Right lung (tissue), 2 donors: ENCODE measurements at regions not wholly inside any gene's neighbourhood (a gene's known extent, or its start where the extent isn't known, plus 50 kb on each side); places are given as distances from the start of the nearest gene placed in this dataset.

Experiments
- DNase-seq, 2 donors: peaks; one replicate each; pipeline ENCODE4 v3.0.0-alpha.2; 2013

DNA sequence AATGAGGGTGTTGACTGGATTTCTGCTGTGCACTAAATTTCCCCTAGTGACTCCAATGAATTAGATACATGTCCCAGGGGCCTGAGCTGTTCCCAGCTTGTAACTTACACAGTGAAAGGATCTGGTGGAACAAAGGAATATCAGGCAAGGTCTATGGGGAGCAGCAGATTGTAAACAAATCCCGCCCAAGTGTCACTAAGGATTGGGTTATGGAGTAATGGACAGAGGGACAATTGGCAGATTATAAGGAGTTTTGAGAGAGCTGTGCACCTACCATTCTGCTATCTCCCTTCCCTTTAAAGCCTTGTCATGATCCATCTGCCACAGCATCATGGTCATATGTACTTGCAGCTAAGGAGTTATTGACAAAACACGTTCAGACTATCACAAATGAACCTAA, 183.0 kb downstream of the RAB11FIP2 start:
- DNase-seq: no peak

DNA sequence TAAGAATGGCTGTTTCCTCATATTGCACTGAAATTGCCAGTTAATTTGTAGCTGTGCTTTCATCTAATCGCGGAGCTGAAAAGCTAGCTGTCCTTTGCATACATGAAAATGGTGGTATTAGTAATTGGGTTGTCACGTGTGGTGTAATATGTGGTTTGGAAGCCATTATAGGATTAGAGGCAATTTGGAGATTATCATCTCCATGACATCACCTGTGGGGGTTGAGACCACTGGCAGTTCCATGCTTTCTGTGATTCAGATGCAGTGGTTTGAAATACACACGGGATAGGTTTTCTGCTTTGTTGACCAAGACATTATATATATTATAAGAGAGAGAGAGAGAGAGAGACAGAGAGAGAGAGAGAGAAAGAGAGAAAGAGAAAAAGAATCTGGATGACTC, 180.8 kb downstream of the RAB11FIP2 start:
- DNase-seq: no peak

GRCh38 chr10:117868151-117868550, 178.6 kb downstream of the RAB11FIP2 start:
- DNase-seq: no peak

DNA sequence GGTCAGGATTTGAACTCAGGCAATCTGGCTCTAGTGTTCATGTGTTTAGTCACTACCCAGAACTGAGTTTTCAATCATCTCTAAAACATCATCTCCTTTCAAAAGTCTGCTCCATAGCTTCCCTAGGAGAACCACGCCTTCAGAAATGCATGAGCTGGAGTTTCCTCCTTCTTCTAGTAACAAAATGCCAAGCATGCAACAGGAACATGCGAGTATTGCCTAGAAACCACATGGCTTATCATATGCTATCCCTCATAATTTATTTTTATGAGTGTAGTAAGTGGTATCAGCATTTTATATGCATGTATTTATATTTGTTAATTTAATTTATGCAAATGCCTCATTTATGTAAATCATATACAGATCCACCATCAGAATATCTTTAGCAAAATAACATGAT, 170.9 kb downstream of the RAB11FIP2 start:
- DNase-seq: no peak

DNA sequence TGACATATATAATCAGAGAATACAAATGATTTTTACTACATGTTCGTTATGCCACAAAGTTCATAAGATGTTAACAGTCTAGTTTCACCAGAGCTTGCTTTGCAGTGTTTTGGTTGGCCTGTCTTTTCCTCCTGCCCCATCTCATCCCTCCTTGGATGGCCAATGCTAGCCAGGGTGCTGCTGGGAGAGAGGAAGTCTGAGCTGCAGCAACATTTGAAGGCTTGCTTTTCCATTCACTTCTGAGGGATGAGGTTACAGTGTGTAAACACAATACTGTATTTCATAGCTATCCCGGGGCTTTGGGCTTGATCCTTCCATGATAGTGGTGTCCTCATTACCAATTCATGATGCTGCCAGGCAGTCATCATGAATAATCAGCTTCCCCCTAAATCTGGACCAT, 170.5 kb downstream of the RAB11FIP2 start:
- no peak for DNase-seq

DNA sequence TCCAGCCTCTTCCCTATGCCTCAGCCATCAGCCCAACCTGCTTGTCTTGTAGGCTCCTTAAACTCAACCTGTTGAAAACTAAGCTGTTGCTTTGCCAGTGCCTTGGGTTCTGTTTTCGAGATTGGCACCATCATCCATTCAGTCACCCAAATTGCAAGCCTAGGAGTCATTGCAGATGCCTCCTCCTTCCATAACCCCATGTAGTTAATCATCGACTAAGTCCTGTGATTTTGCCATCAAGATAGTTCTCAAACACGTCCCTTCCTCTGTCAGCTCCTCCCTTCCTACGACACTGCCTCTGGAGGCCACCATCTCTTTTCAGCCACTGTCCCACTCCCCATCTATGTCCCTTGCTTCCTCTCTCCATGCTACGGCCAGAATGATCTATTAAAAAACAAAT, 168.1 kb downstream of the RAB11FIP2 start:
- no peak for DNase-seq

DNA sequence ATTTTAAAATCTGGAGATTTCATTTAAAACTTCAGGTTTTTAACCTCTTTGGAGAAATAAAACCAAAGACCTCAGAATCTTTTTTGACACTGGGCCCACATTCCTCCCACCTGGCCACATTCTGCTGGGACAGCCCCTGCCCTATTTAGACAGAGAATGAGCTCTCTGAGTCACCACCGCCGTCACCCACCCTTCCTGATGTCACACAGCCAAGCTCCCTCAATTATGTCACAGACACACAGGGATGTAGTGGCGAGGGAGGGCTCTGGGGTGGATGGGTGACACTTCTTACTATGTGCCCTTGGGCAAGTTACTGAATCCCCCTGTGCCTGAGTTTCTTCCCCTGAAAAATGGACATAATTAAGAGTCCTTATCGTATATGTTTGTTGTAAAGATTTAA, 162.6 kb downstream of the RAB11FIP2 start:
- no peak for DNase-seq

DNA sequence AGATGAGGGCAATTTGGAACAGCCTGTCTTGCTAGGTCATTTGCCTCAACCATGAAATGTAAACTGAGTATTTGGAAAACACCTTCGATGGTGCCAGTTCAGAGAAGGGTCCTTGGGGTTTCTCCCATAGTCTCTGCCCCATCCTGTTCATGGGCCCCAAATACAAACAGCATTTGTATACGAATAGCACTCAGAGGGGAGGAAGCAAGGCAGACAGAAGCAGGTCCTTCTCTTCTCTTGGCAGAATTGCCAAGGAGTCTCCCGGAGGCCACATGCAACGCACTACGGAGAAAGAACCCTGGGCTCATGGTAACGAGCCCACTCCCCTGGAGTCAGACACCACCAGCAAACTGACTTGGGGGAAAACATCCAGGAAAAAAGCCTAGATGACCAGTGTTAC, 162.1 kb downstream of the RAB11FIP2 start:
- DNase-seq: no peak

DNA sequence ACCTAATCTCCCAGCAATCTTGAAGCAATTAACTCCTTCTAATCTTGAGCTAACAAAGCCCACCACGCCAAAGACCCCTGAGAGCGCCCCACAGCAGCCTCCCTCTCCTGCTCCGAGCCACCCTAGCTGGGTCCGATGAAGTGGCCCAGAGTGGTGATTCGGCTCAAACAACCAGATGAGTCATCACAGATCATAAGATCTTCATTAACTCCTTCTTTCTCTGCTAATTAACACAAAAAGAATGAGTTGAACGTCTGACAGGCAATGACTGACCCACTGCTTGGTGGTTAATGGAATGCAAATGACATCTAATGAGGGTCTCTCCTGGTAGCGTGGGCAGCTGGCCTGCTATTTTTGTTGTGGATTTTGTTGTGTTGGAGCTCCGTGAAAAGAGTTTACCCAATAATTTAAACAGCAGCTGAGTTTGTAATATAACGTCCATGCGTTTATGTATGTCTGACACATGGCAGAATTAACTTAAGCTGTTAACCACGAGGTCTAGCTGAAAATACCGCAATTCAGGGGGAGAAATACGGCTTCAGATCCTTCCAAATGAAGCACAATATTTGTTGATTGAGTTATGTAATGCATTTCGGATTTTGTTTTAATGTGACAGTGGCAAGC, 161.4 kb downstream of the RAB11FIP2 start:
- DNase-seq: no peak

DNA sequence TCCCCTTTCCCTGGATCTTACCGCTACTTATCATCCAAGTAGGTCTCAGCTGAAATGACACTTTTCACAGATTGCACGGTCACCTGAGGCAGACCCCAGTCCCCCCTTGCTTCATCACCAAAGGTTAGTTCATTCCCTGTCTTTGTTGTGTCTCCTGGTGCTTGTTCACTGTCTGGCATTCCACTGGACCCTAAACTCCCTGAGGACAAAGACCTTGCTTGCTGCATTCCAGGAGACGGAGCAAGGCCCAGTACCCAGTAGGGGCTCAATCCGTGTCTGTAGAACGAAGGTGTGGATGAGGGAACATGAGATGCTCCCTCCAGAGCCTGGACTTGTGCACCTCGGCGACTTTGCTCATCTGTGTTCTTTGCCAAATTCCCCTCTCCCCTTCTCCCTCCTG, 160.0 kb downstream of the RAB11FIP2 start:
- DNase-seq: no peak

- no peak for DNase-seq
Observed at GRCh38 chr10:117889664-117890063, 157.1 kb downstream of the RAB11FIP2 start.

GRCh38 chr10:117892681-117893220, 154.0 kb downstream of the RAB11FIP2 start:
- no peak for DNase-seq

- no peak for DNase-seq
Observed at GRCh38 chr10:117894339-117894738, 152.4 kb downstream of the RAB11FIP2 start.

DNA sequence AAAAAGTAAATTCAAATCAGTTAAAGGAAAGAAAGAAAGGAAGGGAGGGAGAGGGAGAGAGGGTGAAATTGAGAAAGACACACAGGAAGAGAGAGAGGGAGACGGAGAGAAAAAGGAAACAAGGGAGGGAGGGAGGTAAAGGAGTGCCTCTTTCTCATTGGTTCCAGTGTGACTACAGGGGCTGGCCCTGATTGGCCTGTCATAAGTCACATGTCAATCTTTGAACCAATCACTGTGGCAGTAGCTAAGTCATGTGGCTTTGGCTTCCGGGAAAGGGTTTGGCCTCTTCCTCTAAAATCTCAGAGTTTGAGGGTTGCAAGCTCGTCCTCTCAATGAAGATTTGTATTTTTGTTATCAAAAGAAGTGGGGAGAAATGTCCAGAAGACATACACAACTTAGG, 150.2 kb downstream of the RAB11FIP2 start:
- no peak for DNase-seq

DNA sequence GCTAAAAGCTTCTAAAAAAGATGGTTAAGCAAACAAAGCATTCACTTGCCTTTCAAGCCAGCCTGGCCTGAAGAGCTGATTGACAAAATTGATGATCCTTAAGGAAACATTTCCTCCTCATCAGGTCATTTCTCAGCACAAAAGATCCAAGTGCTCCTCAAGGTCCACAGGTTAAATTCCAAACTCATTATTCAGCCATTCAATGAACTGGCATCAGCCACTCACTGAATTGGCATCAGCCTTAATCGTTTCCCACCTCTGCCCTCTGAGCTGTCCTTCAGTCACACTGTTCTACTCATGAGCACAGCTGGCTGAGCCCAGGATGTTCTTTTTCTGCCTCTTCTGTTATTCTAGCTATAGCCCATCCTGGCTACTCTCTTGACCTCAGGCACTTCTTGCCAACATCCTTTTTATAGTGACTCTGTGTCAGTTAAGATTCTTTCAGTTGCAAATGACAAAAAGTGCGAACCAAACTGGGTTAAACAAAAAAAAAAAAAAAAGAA, 147.5 kb downstream of the RAB11FIP2 start:
- no peak for DNase-seq

DNA sequence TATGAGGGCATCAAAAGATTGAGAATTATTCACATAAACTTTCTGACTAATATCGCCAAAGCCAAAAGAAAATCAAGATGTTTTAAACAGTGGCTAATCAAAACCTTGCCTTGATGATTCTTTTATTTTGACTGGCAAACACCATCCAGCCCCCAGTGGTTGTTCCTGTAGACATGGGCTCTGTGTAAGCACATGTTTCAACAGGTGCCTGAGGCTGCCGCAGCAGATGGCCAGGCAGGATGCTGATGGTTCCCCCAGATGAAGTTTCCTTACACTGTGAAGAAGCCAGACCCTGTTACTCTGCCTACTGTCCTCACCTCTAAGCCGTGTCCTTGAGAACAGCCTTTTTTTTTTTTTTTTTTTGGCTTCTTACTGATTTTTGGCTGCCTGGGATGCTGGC, 146.5 kb downstream of the RAB11FIP2 start:
- no peak for DNase-seq

GRCh38 chr10:117903854-117904253, 142.9 kb downstream of the RAB11FIP2 start:
- DNase-seq: no peak

- no peak for DNase-seq
Observed at GRCh38 chr10:117905404-117905803, 141.3 kb downstream of the RAB11FIP2 start.

DNA sequence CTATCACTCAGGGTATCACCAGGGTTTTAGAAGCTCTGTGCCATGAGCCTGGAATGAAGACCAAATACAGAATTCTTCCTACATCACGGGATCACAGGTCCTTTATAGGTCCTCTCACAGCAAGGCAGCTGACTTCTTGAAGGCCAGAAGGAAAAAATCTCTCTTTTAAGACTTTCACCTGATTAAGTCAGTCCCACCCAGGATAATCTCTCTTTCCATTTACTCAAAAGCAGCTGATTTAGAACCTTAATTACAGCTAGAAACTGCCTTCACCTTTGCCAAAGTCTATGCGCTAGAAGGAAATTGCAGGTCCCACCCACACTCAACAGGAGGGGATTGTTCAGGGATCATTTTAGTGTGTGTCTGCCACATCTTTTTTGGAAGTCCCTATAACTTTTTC, 135.1 kb downstream of the RAB11FIP2 start:
- DNase-seq: no peak

DNA sequence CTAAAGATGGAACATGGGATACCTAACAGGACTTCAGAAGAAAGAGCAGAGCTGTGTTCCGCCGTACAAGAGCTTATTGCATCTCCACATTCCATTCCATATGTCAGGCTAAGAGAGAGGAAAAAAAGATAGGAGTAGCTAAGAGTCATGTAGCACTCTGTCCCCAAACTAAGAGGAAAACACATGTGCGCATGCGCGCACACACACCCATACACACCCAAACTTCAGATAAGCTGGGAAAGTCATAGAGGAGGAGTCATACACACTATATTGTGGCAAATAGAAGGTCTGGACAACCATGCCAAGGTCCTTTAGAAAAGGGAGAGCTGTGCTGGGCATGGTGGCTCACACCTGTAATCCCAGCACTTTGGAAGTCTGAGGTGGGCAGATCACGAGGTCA, 132.4 kb downstream of the RAB11FIP2 start:
- DNase-seq: no peak

- no peak for DNase-seq
Observed at GRCh38 chr10:117920956-117921355, 125.8 kb downstream of the RAB11FIP2 start.

DNA sequence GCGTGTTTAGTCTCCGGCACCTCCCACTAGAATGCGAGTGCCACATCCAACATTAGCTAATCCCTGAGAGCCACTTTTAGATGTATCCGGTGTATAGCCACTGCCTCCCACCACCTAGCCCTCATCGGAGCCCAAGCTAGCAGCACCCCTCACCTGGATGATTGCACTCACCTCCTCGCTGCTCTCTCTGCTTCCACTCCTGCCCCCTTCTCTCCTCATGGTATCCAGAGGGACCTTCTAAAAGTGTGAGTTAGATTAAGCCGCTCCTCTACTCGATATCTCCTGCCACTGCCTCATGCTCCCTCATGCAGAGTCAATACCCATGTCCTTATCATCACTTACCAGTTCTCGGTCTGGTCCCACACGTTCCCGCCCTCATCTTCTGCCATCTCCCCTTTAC, 125.3 kb downstream of the RAB11FIP2 start:
- no peak for DNase-seq

DNA sequence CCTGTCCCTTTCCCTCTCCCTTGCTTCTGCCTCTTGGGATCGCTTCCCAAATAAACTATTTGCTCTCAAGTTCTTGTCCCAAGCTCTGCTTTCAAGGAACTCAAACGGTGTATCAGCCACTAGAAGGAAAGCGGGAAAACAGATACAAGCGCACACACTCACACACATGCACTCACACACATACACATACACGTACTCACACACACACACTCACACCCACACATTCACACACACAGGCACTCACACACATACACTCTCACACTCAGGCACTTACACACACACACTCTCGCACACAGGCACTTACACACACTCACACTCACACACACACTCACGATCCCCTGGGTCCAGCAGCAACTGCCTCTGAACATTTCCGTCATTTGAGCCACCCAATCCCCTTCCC, 121.9 kb downstream of the RAB11FIP2 start:
- no peak for DNase-seq

- no peak for DNase-seq
Observed at GRCh38 chr10:117925369-117925768, 121.4 kb downstream of the RAB11FIP2 start.
